GM21825 (cell line): ENCODE measurements at regions not wholly inside any gene's neighbourhood (a gene's known extent, or its start where the extent isn't known, plus 50 kb on each side); places are given as distances from the start of the nearest gene placed in this dataset.

Experiments
- ATAC-seq: cut with Tn5 transposase; IDR thresholded peaks from one replicate; pipeline ENCODE4 v1.9.1; 2021; ENCODE audit warnings: mild to moderate bottlenecking, moderate library complexity; ENCODE audit not compliant: unreplicated experiment

DNA sequence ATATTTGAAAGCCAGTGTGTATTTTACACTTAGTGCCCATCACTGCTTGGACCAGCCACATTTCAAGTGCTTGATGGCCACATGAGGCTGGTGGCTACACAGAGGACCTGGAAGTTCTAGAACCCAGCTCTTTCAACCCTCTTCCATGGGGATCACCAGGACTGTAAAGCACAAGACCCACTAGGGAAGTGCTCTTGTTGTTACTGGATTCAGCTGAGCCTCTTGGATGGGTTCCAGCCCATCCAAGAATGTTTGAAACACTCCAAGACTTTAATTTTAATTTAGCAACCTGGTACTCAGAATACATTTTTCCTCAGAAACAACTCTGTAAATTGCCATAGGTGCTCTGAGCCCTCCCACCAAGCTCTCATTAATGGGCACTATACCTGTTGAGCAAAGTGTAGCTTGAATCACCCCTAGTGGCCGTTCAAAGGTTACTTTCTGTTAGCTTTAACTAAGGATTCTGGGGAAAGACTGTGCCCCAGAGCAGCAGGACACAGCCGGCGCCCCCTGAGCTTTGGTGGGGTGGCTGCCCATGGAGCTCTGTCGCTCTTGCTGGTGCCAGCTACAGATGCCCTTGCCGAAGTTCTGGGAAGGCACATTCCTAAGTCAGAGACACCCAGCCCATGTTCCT, 212.4 kb downstream of the HSD17B3 start:
- ATAC-seq = no peak

DNA sequence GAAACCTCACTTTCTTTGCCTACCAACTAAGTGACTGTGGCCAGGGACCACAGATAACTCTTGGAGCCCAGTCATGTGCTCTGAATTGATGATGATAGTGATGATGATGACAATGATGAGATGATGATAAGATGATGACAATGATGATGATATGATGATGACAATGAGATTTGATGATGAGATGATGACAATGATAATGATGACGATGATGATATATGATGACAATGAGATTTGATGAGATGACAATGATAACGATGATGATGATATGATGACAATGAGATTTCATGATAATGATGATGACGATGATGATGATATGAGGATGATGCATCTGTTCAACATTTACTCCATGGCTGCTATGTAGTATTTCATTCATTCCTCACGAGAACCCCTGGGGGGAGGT, 213.0 kb downstream of the ERCC6L2 start:
- no peak for ATAC-seq

DNA sequence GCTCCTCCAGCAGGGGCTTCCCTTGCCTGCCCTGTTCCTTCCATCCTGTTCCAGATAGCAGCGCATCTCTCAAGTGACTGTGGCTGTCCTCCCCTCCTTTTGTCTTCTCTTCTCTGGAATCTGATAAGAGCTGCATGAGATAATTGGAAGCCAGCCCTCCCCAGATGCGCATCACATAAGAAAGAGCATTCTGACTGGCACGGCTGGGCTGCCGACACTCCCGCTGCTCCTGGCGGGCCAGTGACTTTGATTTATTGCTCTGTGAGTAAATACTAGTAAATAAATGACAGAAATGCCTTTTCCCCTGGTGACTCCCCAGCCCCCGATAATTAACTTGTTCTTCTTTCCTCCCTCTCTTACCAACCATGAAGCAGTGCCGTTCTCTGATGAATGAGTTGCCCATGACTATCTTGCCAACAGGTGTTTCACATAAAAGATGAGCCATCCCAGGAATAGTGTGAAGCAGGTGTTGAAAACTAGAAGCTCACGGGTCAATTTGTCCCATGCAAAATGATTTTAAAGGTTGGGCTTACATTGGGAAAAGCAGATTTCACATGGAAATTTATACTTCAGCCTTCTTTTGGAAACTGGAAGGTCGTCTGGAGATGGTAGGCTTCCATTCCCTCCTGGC, 212.3 kb downstream of the ERCC6L2 start:
- no peak for ATAC-seq

DNA sequence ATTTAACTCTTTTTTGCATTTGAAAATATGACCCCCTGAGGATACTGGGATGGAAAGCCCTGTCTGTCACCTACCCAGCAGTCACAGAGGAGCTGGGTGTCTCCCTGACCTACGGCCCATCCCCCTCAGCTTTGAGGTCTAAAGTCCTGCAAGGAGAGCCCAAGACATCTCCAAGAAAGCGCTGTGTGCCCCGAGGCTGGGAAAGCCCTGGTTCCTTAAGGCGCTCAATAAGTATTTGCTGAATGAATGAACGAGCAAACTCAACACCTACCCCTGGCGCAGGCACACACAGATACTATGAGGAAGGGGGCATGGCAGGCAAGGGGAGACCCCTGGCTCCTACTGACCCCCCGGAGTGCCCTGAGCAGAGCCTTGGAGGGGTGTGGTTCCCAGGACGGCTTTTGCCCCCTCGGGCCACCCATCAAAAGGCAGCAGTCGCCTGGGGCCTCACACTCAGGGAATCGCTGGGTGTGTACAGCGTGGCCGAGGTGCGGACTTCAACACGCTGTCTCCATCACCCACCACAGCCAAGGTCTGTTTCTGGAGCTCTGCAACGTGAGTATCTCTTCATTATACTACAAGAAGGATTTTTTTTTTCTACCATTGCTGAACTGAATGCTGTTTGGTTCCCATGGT, 211.6 kb downstream of the ERCC6L2 start:
- ATAC-seq = no peak

DNA sequence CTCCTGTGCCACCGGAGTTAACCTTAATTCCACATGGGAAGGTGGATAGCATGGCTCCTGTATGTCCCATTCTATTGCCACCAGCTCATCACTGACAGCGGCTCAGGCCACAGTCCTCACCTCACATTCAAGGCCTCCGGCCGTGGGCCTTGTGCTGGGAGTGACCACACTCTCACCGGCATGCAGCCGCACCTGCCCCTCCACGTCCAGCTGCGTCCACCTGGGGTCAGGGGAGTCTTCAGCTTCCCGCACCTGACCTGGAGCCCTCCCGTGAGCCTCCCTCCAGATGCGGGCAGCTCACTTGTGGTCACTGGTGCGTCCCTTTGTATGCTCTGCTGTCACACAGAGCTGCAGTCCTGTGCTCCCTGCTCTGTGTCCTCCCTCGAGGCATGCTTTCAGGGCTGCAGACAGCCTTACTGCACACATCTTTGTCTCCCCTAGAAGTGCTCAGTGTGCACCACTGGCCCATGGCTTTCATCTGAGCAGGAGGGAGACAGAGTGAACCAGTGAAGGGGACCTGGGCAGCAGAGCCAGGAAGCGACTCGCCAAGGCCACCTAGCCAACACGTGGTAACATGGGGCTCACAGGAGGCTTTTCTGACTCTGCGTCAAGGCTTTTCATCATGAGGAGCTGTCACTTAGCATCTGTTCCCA, 210.1 kb downstream of the ERCC6L2 start:
- no peak for ATAC-seq

DNA sequence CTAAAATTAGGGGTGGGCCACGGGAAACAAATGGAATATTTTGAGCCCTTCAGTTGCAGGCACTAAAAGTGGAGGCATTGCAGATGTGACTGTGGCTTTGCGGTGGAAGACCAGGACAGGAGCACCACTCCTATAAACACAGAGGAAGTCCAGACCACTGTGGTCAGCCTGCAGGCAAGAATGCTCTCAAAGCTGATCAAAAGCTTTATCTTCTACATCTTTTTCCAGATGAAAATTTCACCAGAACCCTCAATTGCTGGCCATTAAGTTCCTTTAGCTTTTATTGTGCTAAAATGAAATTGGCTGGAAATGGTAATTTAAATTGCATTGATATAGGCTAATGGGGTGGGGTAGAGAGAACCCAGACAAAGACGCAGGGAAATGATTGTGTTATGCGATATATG, 208.8 kb downstream of the ERCC6L2 start:
- ATAC-seq = no peak

DNA sequence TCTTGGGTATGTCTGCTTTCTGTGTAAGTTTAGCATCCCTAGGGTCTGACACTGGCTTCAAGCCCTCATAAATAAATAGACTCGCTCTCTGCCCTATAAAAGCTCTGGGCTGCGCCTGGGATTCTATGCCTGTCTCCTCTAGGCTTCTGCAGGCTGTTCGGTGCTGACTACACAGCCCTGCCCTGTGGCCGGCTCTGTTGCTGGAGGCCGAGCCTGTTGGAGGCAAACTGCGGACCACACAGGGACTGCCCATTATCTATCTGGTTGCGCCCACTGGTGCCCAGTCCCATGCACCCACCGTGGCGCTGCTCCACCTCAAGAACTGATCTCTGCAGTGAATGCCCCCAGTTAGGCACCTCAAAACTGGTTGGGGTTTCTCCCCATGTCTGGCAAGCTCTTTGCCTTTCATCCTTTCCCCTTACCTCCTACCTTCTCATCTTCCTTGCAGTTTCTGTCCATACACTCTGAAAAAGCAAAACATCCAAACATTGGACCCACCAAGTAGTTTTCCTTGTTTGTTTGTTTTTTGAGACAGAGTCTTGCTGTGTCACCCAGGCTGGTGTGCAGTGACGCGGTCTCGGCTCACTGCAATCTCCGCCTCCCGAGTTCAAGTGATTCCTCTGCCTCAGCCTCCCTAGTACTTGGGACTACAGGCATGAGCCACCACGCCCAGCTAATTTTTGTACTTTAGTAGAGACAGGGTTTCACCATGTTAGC, 207.2 kb downstream of the ERCC6L2 start:
- no peak for ATAC-seq

DNA sequence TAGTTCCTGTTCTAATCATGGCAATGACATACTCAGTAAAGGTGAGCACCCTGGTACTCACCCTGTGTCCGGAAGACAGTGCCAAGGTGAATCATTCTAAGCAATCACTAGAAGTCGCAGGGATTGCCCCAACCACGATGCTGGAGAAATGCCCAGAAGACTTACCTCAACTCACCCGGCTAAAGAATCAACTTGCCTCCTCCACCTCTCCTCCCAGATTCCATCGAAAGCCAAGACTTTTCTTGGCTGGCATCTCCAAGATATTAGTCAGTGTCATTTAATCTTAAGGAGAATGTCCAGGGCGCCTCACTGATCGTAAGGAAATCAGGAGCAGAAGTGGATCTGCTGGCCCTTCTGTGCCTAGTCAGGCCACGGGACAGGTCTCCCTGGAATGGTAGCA, 204.9 kb downstream of the ERCC6L2 start:
- ATAC-seq = no peak

DNA sequence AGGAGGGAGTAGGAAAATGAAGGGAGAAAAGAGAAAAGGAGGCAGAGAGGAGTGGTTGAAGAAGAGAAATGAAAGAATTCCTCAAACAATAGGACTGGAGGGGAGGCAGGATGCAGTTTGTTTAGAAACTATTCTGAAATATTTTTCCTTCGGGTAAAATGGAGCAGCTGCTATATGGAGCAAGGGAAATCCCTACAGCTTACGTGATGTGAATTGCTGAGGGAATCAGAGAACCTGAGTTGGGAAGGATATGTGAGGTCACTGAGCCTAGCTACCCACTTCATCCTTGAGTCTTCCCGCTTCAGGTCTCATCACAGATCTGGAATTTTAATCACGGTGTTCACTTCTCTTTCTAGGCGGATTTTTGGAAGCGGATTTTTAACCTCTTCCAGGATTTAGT, 204.3 kb downstream of the ERCC6L2 start:
- no peak for ATAC-seq

DNA sequence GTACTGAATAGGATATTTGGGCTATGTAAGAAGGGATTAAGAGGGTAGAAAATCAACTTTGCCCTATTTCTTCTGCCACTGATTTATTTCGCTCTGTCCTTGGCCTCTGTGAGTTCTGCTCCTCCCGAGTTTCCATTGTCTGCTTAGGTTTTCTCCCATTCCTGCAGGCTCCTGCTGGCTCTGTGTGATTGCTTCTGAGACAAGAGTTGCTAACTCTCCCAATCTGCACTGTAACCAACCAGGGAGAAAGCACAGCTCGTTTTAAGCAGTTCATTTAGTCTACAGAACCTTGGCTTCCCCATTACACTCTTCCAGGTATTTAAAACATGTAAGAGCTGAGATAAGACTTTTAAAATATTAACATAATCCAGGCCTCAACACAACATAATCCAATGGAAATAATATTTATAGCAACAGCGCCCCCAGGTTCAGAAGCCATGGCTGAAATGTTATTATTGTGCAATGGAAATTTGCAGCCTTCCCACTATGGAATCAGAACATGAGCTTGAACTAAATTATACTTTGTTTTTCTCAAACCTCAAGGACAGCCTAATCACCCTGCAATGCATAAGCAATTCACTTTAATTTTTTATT, 203.5 kb downstream of the ERCC6L2 start:
- ATAC-seq = no peak

DNA sequence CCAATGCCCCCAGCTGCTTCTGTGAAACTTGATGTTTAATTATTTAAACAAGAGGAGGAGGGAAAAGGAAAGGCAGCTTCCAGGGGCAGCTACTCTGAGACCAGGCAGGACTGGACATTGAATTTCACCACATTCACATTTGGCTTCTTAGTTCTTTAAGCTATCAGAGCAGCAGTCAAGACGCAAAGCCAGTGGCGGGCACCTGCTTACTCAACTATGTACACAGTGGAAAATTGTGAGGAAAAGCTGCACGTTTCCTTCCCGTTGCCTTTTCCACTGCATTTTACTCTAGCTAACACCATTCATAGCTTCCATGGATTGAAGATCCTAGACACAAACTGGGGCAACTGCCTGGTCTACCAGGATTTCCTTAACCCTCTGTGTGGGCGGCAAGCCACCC, 200.3 kb downstream of the ERCC6L2 start:
- ATAC-seq = no peak

DNA sequence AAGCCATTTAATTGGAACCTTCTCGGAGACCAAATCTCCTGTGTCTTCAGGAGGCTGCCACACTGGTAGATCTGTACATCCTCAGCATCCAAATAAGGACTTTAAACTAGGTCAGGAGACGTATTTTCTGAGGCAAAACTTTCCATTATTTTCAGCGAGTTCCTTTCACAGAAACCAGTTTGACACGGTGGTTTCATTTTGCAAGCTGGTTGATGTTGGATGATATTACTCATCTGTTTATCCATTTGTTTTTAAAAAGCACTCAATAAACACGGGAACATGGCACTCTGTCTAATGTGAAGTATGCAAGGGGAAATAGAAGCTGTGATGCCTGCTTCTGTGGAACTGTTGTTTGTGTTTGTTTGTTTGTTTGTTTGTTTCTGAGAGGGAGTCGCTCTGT, 199.6 kb downstream of the ERCC6L2 start:
- no peak for ATAC-seq

DNA sequence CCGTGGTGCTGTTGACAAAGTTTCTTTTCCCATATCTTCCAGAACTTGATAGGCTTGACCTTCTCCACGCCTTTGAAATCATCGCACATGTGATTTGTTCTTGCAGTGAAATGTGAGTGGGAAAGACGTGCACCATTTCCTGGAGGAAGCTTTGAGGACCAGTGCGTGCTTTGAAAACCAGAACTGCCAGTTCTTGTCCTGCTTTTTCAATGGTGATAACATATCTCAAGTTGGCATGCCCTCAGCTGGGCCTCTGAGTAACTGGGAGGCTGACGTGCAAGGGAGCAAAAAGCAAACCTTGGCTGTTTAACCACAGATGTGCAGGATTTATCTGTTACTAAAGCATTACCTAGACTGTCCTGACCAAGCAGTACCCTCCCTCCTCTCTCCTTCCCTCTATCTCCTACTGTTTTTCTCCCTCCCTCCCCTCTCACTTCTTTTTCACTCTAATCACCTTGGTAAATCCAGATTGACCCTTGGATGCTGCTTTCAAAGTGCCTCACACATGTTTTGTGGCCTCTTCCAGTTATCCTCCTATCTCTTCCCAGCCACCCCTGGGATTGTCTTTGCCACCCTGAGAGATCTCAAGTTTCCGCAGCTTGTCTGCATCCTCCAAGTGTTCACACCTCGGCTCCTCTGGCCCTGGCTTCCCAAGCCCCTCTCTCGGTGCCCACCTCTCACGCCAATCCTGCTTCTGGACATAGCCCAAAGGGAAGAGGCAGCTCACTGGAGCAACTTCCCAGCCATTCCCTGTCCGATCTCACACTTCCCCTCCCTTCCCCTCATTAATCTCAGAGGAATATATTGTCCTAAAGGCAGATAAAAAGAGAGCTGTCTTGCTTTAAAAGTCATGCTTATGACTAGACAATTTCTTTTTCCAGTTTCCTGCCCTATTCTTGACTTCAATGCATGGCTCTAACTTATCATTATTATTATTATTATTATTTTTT, 198.3 kb downstream of the ERCC6L2 start:
- no peak for ATAC-seq

DNA sequence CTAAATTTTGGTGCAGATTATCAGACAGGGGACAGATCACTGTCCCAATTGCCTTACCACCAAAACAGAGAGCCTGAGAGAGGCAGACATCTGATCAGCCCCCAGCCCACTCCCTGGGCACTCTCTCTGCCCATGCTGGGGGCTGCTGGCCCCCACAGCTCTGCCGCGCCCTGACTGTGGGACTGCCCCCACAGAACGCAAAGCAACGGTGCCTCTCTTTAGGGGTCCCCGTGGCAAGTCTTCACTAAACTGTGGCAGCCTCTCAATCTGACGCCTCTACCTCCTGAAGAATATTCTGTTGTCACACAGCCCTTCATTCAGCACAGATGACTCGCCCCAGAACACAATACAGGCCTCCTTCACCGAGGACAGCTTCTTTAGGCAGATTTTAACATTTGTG, 197.4 kb downstream of the ERCC6L2 start:
- no peak for ATAC-seq

DNA sequence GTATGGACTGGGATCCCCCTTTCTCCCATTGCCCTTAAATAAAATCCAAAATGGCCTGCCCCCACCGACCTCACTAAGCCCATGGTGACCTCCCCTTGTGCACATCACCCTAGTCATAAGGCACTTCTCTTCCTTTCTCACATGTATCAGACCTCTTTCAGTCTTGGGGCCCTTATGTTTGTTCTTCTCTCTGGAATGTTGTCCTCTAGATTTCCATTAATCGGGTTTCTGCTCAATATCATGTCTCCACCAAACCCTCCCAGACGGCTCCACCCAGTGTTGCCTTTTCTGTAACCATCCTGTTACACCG, 196.3 kb downstream of the ERCC6L2 start:
- no peak for ATAC-seq

DNA sequence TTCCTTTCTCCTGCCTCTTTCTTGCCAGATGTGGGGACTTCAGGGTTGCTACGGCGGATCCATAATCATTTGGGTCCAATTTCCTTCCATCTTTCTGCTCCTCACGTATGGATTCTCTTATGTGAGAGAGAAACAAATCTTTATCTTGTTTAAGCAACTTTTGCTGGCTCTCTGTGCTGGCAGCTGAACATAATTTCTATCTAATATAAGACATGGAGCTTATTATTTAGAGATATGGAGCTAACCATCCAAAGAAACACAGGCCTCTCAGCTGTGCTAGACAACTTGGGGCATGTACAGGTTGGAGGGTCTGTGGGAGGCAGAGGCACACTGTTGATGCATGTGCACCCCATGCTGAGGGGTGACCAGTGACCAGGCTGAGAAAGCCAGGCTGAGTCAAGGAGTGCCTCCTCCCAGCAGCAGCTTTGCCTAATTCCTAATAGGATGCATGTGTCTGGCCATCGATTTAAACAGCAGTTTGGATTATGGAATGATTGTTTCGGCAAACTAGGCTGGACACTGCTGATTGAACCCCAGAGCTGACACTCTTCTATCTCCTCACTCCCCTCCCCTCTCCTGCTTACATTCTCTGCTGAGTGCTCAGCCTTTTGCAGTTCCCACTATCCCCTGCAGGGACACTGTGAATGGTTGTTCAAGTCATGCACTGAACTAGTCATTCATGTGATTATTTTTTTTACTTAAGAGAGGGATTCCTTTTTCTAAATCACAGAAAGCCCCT, 195.8 kb downstream of the ERCC6L2 start:
- no peak for ATAC-seq

DNA sequence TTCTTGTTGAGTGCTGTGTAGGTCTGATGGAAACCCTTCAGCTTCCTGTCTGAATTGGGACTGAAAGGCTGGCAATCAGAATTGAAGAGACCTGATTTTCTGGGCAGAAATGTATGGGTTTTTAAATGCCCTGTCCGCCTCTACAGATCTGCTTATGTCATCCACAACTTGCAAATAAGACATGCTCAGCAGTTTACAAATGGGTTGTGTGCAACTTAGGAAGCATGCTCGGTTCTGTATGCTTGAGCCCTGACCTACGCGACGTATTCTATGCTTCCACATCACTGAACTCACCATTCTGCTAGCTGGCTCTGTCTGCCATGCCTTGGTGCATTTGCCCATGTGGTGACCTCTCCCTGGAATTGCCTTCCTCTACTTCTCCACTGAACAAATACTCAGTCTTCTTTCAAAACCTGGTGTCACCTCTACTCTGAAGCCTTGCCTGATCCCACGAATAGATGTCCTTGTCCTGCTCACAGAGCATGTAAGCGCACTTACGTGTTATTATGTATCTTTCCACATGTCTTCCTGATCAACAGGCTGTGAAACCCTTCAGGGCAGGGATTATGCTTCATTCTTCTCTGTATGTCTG, 194.2 kb downstream of the ERCC6L2 start:
- no peak for ATAC-seq

DNA sequence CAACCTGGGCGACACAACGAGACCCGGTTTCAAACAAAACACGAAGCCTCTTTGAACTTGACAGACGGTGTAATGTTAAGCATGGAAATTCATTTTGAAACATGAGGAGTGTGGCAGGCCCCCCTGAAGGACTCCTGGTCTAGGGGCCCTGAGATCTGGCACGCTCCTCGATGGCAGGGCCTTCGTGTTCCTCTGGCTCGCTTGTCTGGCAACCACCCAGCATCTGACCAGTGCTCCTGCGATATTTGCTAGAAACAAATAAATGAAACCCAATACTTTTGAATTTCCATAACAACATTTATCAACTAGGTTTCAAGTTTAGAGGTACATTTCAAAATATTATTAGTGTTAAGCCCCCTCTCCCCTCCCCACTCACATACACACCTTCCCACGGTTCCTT, 193.0 kb downstream of the ERCC6L2 start:
- ATAC-seq = no peak

DNA sequence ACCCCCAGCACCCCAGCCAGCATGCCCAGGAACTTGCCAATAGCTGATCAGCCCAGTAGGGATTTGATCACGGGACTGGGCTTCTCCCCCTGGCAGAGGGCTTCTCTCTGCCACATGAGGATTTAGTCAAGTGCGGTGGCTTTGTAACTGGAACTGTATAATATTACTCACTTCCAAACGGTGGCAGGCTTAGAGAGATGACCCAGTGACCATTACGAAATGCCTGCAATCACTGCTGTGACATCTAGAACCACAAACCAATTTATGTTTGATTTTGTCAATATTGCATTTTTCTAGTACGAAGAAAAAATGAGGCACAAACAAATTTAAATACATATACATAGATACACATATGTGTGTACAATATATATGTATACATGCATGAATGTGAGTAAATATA, 192.1 kb downstream of the ERCC6L2 start:
- no peak for ATAC-seq
